Neuronal stem cell (in vitro differentiated cells): ENCODE measurements at regions not wholly inside any gene's neighbourhood (a gene's known extent, or its start where the extent isn't known, plus 50 kb on each side); places are given as distances from the start of the nearest gene placed in this dataset.

Source experiments
- DNase-seq: peaks from one replicate; pipeline ENCODE4 v3.0.0-alpha.2; 2013; ENCODE audit warnings: low spot score
- H2AFZ ChIP-seq: one replicate; pipeline ENCODE4 v1.6.1; 2013; ENCODE audit warnings: mild to moderate bottlenecking, low read length, inconsistent platforms
- H2AK5ac ChIP-seq: 2 replicates; pipeline ENCODE4 v1.6.1; 2013; ENCODE audit warnings: low read depth, mild to moderate bottlenecking, inconsistent platforms, low read length, moderate library complexity, mixed read lengths
- H2BK120ac ChIP-seq: 2 replicates; pipeline ENCODE4 v1.6.1; 2013; ENCODE audit warnings: low read depth, mild to moderate bottlenecking, inconsistent platforms, low read length, moderate library complexity, mixed read lengths
- H2BK12ac ChIP-seq: one replicate; pipeline ENCODE4 v1.6.1; 2013; ENCODE audit warnings: low read length, inconsistent platforms
- H2BK15ac ChIP-seq: 2 replicates; pipeline ENCODE4 v1.6.1; 2013; ENCODE audit warnings: mild to moderate bottlenecking, low read length, inconsistent platforms, mixed read lengths
- H2BK5ac ChIP-seq: one replicate; pipeline ENCODE4 v1.6.1; 2013; ENCODE audit warnings: inconsistent platforms, mild to moderate bottlenecking, low read length, moderate library complexity
- H3K14ac ChIP-seq: one replicate; pipeline ENCODE4 v1.6.1; 2013; ENCODE audit warnings: low read length, inconsistent platforms
- H3K18ac ChIP-seq: 2 replicates; pipeline ENCODE4 v1.6.1; 2013; ENCODE audit warnings: low read length, inconsistent platforms
- H3K23ac ChIP-seq: 2 replicates; pipeline ENCODE4 v1.6.1; 2013; ENCODE audit warnings: low read depth, mild to moderate bottlenecking, mixed read lengths, low read length, inconsistent platforms; ENCODE audit not compliant: poor library complexity
- H3K27ac ChIP-seq: replicated peaks from 3 replicates; pipeline ENCODE4 v1.5.1; 2013; ENCODE audit warnings: low read length, inconsistent platforms
- H3K27me3 ChIP-seq, 3 experiments: 2 replicates each; pipeline ENCODE4 v1.6.1; 2013; ENCODE audit warnings: low read length in 3 of 3, mild to moderate bottlenecking in 2 of 3, inconsistent platforms in 1 of 3, low read depth in 1 of 3, mixed read lengths in 1 of 3, moderate library complexity in 1 of 3; ENCODE audit not compliant: control insufficient read depth in 3 of 3, insufficient read depth in 3 of 3
- H3K36me3 ChIP-seq, 2 donors: replicated peaks in 1 of 2; 2 replicates each; pipeline ENCODE4 v1.6.1; 2013; ENCODE audit warnings: low read length in 2 of 2; ENCODE audit not compliant: control insufficient read depth in 2 of 2, insufficient read depth in 2 of 2
- H3K4ac ChIP-seq: 2 replicates; pipeline ENCODE4 v1.6.1; 2013; ENCODE audit warnings: inconsistent platforms, mild to moderate bottlenecking, low read length, moderate library complexity
- H3K4me1 ChIP-seq, 2 donors: 1 replicate in 1 of 2; 2 replicates in 1 of 2; pipeline ENCODE4 v1.6.1; 2013; ENCODE audit warnings: low read length in 2 of 2, low read depth in 1 of 2; ENCODE audit not compliant: control insufficient read depth in 2 of 2, insufficient read depth in 1 of 2
- H3K4me2 ChIP-seq: one replicate; pipeline ENCODE4 v1.6.1; 2013; ENCODE audit warnings: mild to moderate bottlenecking, low read length, inconsistent platforms; ENCODE audit not compliant: insufficient read depth, poor library complexity, severe bottlenecking
- H3K4me3 ChIP-seq, 2 donors: 2 replicates each; pipeline ENCODE4 v1.5.1; 2013; ENCODE audit warnings: low read length in 2 of 2, mild to moderate bottlenecking in 2 of 2, inconsistent platforms in 1 of 2, moderate library complexity in 1 of 2
- H3K79me1 ChIP-seq: one replicate; pipeline ENCODE4 v1.6.1; 2013; ENCODE audit warnings: low read depth, mild to moderate bottlenecking, inconsistent platforms, low read length, moderate library complexity
- H3K9ac ChIP-seq: one replicate; pipeline ENCODE4 v1.6.1; 2013; ENCODE audit warnings: mild to moderate bottlenecking, low read depth, low read length, inconsistent platforms; ENCODE audit not compliant: poor library complexity
- H3K9me3 ChIP-seq, 2 donors: replicated peaks in 1 of 2; 2 replicates each; pipeline versions ENCODE3 to v1.6.1; 2013; ENCODE audit warnings: low read length in 2 of 2, mild to moderate bottlenecking in 2 of 2, inconsistent platforms in 1 of 2, low read depth in 1 of 2, mixed read lengths in 1 of 2, moderate library complexity in 1 of 2; ENCODE audit not compliant: control insufficient read depth in 2 of 2, insufficient read depth in 1 of 2
- H4K8ac ChIP-seq: one replicate; pipeline ENCODE4 v1.6.1; 2013; ENCODE audit warnings: low read depth, mild to moderate bottlenecking, inconsistent platforms, low read length, moderate library complexity
- H4K91ac ChIP-seq: one replicate; pipeline ENCODE4 v1.6.1; 2013; ENCODE audit warnings: low read length, low read depth, mild to moderate bottlenecking, inconsistent platforms; ENCODE audit not compliant: poor library complexity
- whole genome bisulfite sequencing, 2 donors: extraction: QIAGEN DNeasy Blood & Tissue Kit; methylation state at CpG; one replicate each; pipeline ENCODE4 v1.1.7; 2013; ENCODE audit warnings: missing lambda C conversion rate in 2 of 2, mixed read lengths in 1 of 2; ENCODE audit not compliant: insufficient read length in 2 of 2, insufficient replicate concordance in 1 of 2; ENCODE audit errors: extremely low coverage in 2 of 2; 5-methylcytosine and 5-hydroxymethylcytosine counted together

DNA sequence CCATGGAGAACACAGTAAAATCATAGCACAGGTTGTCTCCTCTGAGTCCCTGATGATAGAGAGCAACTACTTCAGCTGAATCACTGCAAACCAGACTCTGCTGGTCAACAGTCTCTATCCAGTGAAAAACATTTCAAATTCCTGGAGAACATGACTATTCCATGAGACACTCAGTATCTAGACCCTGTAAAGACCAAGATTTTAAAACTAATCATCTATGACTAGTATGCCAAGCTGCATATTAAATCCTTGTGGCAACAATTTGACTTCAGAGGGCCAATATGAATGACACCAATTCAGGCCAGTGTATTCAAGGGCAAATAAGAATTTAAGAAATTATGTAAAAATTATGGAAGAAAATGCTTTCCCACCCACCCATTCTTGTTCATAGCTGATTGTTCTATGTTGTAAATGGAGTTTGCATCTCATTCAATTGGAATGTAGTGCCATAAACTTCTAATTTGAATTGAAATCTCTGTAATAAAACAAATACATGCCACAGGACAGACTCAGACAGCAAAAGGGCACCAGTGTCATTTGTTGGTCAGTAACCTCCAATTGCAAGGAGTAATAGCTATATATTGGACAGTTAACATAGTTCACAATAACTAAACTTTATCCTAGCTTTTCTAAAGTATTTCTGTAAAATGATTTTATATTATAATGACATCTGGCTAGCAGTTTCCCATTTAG lies 80.1 kb upstream of the LPAR1 start:
- Histone ChIP-seq H3K4ac (no peak overlapping the region), H3K4me3 (no peak overlapping the region), H2BK15ac (no peak overlapping the region), H4K8ac (no peak overlapping the region), H3K27ac (no peak overlapping the region), H3K18ac (no peak overlapping the region), H2AK5ac (no peak overlapping the region), H3K36me3 (no peaks in the 10 kb centered on the region), H3K23ac (no peak overlapping the region), H3K9me3 (peaks cover 0 to 4% of the 10 kb centered on the region in 2 donors), H2BK120ac (no peak overlapping the region), H3K4me2 (no peak overlapping the region), H4K91ac (no peak overlapping the region), H2BK12ac (no peak overlapping the region), H3K9ac (no peak overlapping the region), H2AFZ (no peak overlapping the region), H3K27me3 (no peaks in the 10 kb centered on the region), H2BK5ac (no peak overlapping the region), H3K79me1 (no peaks in the 10 kb centered on the region), H3K14ac (no peak overlapping the region), H3K4me1 (no peaks in the 10 kb centered on the region)
- DNase-seq: no peak

DNA sequence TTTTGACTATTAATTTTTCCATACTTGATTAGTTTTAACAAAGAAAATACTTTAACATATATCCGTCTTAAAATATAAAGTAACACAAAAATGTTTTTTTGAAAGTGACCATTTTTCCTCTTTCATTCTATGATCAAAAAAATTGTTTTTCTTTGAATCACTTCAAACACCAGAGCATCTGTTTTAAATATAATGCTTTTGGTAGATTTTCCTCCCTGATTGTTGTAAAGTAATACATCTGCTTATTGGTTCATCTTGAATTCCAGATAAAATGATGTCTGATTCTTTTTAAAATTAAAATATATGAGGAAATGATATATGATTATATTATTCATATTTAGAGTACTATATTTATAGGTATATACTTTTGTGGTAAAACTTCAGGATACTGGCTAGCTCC lies 76.2 kb upstream of the LPAR1 start:
- no peak overlapping the region for H2AK5ac ChIP-seq
- H3K18ac ChIP-seq: no peak overlapping the region
- no peak overlapping the region for H3K4me3 ChIP-seq
- no peak overlapping the region for H4K91ac ChIP-seq
- no peaks in the 10 kb centered on the region for H3K4me1 ChIP-seq
- no peaks in the 10 kb centered on the region for H3K79me1 ChIP-seq
- H3K9me3 ChIP-seq: no peaks in the 10 kb centered on the region
- no peak overlapping the region for H2BK120ac ChIP-seq
- no peak overlapping the region for H3K9ac ChIP-seq
- DNase-seq: no peak
- H3K27ac ChIP-seq: no peak overlapping the region
- no peak overlapping the region for H2BK5ac ChIP-seq
- no peak overlapping the region for H3K4me2 ChIP-seq
- H3K36me3 ChIP-seq: no peaks in the 10 kb centered on the region
- H3K27me3 ChIP-seq: no peaks in the 10 kb centered on the region
- H2BK12ac ChIP-seq: no peak overlapping the region
- H4K8ac ChIP-seq: no peak overlapping the region
- no peak overlapping the region for H3K14ac ChIP-seq
- no CpG with 5 or more reads among the region's 1 CpG for WGBS, 2 donors
- H2AFZ ChIP-seq: no peak overlapping the region
- no peak overlapping the region for H3K23ac ChIP-seq
- no peak overlapping the region for H3K4ac ChIP-seq
- no peak overlapping the region for H2BK15ac ChIP-seq

DNA sequence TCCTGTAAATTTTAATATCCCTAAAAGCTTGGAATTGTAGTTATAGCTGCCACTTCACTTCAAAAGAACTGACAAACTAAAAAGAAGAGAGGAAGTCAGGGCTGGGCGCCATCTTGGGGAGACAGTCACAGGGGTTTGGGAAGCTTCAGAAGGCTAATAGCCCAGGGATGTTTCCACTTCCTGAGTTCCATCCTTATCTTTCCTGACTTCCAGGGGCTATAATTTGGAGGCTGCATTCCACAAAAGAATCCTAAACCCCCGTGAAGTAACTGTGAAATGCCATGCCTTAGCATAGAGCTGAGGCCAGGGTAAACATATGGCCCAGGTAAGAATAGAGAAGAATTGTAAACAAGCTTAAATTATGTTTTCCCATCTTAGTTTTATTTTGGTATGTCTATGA lies 75.4 kb upstream of the LPAR1 start:
- Histone ChIP-seq H4K8ac (no peak overlapping the region), H3K4ac (no peak overlapping the region), H3K9ac (no peak overlapping the region), H4K91ac (no peak overlapping the region), H3K18ac (no peak overlapping the region), H2BK5ac (no peak overlapping the region), H3K4me1 (no peaks in the 10 kb centered on the region), H2AFZ (no peak overlapping the region), H2BK120ac (no peak overlapping the region), H3K4me2 (no peak overlapping the region), H2BK12ac (no peak overlapping the region), H3K79me1 (no peaks in the 10 kb centered on the region), H3K27ac (no peak overlapping the region), H3K9me3 (peaks cover 0 to 2% of the 10 kb centered on the region in 2 donors), H3K23ac (no peak overlapping the region), H2BK15ac (no peak overlapping the region), H3K27me3 (no peaks in the 10 kb centered on the region), H2AK5ac (no peak overlapping the region), H3K4me3 (no peak overlapping the region), H3K14ac (no peak overlapping the region), H3K36me3 (no peaks in the 10 kb centered on the region)
- WGBS, 2 donors: no CpG with 5 or more reads among the region's 2 CpGs
- no peak for DNase-seq

DNA sequence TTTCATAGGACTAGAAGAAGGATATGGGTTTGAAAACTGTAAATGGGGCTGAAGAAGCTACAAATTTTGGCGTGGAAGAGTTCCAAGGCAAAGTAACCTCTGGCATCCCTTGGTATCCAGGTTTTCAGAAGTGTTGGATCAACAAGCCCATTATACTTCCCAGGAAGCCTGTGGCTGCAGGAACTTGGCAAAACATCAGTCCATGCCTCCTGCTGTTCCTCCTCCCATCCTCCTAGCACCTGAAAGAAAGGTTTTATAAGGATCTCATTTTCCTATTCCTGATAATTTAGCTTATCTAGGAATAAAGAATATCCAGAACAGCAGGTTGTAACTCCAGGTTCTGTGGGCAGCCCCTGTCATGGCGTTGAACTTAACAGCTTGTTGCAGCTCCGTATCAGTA lies 72.5 kb upstream of the LPAR1 start:
- H3K9ac ChIP-seq: no peak overlapping the region
- H3K27me3 ChIP-seq: no peaks in the 10 kb centered on the region
- H2BK5ac ChIP-seq: no peak overlapping the region
- no peak overlapping the region for H3K4me3 ChIP-seq
- no CpG with 5 or more reads among the region's 3 CpGs for WGBS, 2 donors
- no peak overlapping the region for H4K91ac ChIP-seq
- no peak overlapping the region for H3K23ac ChIP-seq
- H2BK12ac ChIP-seq: no peak overlapping the region
- H3K4me2 ChIP-seq: no peak overlapping the region
- no peaks in the 10 kb centered on the region for H3K79me1 ChIP-seq
- no peak overlapping the region for H3K14ac ChIP-seq
- H4K8ac ChIP-seq: no peak overlapping the region
- no peaks in the 10 kb centered on the region for H3K36me3 ChIP-seq
- no peak overlapping the region for H2BK120ac ChIP-seq
- no peaks in the 10 kb centered on the region for H3K4me1 ChIP-seq
- H3K4ac ChIP-seq: no peak overlapping the region
- DNase-seq: no peak
- no peak overlapping the region for H3K18ac ChIP-seq
- H2BK15ac ChIP-seq: no peak overlapping the region
- peaks cover 0 to 2% of the 10 kb centered on the region in 2 donors for H3K9me3 ChIP-seq
- no peak overlapping the region for H2AFZ ChIP-seq
- H3K27ac ChIP-seq: no peak overlapping the region
- no peak overlapping the region for H2AK5ac ChIP-seq
